SU-DHL-6 (cell line): ENCODE measurements at regions not wholly inside any gene's neighbourhood (a gene's known extent, or its start where the extent isn't known, plus 50 kb on each side); places are given as distances from the start of the nearest gene placed in this dataset.

Experiments
- EZH2phosphoT487 ChIP-seq: fragments of 200-600 bp; sonication (generic), shearing (Covaris generic); conservative IDR thresholded peaks from 2 replicates; pipeline ENCODE4 v1.6.1; 2018; ENCODE audit warnings: mild to moderate bottlenecking, antibody characterized with exemption, low read length, moderate library complexity, mixed read lengths
- TF ChIP-seq, protein P1 (sequence below): fragments of 200-600 bp; sonication (generic); IDR thresholded peaks from one replicate; pipeline ENCODE4 v1.5.1; 2017; ENCODE audit warnings: antibody characterized with exemption, mild to moderate bottlenecking, low read length, moderate library complexity; ENCODE audit not compliant: insufficient read depth, poor library complexity, severe bottlenecking

GRCh38 chr17:56047331-56047730 lies 105.9 kb upstream of the ANKFN1 start:
- no peak for TF ChIP-seq EZH2phosphoT487
- TF ChIP-seq, protein P1, sequence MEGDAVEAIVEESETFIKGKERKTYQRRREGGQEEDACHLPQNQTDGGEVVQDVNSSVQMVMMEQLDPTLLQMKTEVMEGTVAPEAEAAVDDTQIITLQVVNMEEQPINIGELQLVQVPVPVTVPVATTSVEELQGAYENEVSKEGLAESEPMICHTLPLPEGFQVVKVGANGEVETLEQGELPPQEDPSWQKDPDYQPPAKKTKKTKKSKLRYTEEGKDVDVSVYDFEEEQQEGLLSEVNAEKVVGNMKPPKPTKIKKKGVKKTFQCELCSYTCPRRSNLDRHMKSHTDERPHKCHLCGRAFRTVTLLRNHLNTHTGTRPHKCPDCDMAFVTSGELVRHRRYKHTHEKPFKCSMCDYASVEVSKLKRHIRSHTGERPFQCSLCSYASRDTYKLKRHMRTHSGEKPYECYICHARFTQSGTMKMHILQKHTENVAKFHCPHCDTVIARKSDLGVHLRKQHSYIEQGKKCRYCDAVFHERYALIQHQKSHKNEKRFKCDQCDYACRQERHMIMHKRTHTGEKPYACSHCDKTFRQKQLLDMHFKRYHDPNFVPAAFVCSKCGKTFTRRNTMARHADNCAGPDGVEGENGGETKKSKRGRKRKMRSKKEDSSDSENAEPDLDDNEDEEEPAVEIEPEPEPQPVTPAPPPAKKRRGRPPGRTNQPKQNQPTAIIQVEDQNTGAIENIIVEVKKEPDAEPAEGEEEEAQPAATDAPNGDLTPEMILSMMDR = no peak
